GM12872 (cell line): ENCODE measurements at regions not wholly inside any gene's neighbourhood (a gene's known extent, or its start where the extent isn't known, plus 50 kb on each side); places are given as distances from the start of the nearest gene placed in this dataset.

Experiments
- TF ChIP-seq, protein P1 (sequence below): IDR thresholded peaks from 3 replicates; pipeline ENCODE4 v1.5.1; 2011; ENCODE audit warnings: low read depth, mild to moderate bottlenecking, low read length, moderate library complexity; ENCODE audit not compliant: insufficient read depth

DNA sequence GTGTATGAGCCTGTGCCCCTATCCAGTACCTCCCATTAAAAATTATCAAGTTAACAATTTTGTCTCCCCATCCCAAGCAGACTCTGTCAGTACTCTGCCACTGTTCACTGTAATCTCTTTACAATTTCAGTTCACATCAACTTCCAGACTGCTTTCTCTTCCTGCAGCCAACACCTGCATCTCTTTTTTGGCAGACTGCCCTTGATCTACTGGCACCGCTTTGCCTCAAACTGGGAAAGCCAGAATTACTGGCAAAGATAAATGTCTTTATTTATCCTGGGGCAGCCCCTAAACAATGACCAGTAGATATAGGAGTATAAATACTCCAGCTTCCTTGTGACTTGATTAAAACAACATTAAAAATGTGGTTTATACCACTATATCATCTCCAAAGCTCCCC, 494.1 kb downstream of the ZNF385D start:
- TF ChIP-seq, protein P1, sequence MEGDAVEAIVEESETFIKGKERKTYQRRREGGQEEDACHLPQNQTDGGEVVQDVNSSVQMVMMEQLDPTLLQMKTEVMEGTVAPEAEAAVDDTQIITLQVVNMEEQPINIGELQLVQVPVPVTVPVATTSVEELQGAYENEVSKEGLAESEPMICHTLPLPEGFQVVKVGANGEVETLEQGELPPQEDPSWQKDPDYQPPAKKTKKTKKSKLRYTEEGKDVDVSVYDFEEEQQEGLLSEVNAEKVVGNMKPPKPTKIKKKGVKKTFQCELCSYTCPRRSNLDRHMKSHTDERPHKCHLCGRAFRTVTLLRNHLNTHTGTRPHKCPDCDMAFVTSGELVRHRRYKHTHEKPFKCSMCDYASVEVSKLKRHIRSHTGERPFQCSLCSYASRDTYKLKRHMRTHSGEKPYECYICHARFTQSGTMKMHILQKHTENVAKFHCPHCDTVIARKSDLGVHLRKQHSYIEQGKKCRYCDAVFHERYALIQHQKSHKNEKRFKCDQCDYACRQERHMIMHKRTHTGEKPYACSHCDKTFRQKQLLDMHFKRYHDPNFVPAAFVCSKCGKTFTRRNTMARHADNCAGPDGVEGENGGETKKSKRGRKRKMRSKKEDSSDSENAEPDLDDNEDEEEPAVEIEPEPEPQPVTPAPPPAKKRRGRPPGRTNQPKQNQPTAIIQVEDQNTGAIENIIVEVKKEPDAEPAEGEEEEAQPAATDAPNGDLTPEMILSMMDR, result no peak

DNA sequence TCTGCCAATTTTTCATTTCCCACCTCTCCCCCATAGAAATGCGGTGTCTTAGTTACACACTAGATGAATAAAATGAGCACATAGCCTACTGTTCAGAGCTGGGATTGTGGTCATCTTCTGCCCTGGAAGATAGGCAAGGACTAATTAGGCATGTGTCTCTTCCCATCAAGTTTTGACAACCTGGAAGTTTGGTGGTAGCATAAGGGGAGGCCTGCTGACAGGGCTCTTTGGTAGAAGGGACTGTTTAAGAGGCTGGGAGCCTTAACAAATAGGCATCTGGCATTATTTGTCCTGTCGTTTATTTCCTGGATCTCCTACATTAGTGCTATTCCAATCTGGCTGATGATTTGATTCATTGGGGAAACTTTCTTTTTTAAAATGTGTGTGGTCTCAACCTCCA, 512.3 kb downstream of the ZNF385D start:
- TF ChIP-seq, protein P1, result no peak

DNA sequence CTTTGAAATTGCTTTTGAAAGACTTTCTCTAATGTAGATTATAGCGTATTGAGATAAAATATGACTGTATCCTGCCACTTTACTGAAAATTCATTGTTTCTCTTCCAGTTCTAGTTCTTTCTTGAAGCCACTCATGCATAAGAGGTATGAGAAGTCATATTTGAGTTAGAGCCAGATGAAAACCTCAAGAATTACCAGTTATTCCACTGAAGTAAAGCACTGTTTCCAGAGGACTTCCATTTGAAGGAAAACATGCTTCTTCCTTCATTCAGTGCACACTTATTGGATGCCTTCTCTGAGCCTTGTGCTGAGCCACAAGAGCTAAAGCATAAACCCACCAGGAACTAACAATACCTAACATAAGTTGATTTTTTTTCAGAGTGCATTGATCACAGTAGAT, 513.4 kb downstream of the ZNF385D start:
- TF ChIP-seq, protein P1, result no peak

DNA sequence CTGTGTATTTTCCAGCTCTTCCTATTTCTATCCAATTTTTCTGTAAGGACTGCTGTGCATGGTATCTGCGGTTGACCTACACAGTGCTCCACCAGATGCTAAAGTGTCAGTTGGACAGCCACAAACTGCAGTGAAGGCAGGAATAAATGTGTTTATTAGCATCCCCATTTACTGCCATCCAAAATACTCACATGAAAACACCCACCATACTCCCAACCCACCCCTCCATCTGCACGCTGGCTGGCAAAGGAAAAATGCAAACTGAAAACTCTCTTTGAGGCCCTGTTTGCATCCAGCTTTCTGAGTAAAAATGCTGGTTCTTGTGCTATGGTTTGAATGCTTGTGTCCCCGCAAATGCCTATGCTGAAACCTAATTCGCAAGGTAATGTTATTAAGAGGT, 515.5 kb downstream of the ZNF385D start:
- TF ChIP-seq, protein P1, result no peak

DNA sequence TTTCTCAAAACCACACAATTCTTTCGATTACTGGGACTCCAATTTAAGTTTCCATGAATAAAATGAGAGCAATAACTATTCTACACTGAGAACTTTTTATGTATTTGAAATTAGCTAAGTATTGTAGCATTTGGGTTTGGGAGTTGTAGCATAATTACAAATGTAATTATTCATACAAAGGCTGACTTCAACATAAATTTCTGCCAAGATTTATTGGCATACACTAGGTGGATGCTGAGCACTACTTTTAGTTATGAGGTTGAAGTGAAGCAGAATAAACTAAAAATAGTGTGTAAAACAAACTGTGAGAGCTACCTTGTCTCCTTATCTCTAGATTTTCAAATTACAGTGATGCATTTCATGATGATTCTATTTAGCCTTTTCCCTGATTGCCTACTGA, 516.1 kb downstream of the ZNF385D start:
- TF ChIP-seq, protein P1, result no peak

DNA sequence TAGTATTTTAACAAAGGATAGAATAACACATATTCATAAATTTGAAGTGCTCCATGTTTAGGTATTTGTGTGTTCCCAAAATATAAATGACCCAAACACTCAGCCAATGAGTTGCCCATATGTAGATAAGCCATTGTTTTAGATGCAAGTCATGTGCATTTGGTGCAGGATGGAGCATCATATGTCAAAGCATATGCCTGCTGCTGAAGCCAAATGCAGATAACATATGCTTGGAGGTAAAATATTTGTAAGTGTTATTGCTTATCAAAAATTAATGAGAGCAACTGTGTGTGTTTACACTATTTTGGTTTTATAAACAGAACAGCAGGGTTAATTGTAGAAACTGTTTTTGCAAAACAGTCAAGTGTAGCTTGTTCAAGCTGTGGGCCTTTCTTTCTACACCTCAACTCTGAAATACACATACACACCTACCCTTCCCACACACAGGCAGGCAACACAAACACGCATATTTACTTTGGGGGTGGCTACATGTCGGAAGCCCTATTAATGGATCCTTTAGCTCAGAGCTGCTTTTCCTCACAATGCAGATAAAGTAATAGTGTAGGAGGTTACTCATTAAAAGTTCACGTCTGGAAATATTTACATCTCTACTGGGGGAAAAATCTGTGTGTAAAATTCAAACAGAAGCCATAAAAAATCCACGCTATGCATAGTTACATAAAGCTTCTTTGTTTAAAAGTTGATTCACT, 521.4 kb downstream of the ZNF385D start:
- TF ChIP-seq, protein P1, result no peak

DNA sequence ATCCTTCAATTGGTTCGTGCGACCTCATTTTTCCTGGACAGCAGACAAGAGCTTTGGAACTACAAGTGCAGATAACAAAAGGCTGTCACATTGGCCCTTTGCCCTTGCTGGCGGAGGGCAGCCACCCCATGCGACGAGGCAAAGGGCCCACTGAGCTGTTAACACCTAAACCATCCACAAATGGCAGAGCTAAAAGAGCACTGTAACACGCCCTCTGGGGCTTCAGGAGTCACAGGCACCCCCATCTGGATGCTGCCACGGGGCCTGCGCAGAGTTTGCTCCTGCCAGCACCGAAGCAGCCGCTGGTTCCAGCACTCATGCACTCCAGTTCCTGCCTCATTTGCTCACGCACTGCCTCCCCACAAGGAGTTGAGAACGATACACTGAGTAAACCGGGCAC, 524.9 kb downstream of the ZNF385D start:
- TF ChIP-seq, protein P1, result no peak
